ENCODE measurements at regions not wholly inside any gene's neighbourhood (a gene's known extent, or its start where the extent isn't known, plus 50 kb on each side); places are given as distances from the start of the nearest gene placed in this dataset.
"Not testable (repeated sequence)": the region's sequence is repeated elsewhere in the genome, so short reads cannot be mapped to it uniquely, and the experiment has no call there.

DNA sequence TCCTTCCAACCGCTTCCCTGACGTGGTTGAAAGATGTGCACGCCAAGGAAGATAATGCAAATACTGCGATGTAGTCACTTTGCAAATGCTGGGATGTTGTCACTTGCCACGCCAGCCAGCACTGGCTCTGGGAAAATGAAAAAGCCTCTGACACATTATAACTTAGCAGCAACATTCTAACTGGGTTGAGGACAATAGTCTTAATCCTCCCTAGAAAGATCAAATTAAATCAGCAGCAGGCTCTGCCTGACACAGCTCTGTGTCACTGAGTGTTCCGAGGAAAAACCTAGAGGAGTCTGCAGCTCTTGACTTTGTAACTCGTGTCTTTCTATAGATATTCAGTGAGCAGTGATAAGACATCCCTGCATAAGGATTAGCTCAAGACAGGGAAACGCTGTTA, 380.1 kb upstream of the FRG1 start:
- DNase-seq: not testable (repeated sequence)

DNA sequence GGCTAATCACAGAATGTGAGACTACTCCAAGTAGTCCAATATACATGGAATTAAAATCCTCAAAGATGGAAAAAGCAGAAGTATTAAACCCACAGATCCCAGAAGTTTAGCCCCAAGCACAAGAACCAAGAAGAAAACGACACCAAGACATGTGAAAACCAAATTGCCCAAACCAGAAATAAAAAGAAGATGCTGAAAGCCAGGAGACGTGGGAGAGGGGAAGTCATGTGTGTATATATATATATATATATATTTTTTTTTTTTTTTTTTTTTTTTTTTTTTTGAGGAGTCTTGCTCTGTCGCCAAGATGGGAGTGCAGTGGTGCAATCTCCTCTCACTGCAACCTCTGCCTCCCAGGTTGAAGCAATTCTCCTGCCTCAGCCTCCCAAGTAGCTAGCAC, 376.9 kb upstream of the FRG1 start:
- DNase-seq: not testable (repeated sequence)

DNA sequence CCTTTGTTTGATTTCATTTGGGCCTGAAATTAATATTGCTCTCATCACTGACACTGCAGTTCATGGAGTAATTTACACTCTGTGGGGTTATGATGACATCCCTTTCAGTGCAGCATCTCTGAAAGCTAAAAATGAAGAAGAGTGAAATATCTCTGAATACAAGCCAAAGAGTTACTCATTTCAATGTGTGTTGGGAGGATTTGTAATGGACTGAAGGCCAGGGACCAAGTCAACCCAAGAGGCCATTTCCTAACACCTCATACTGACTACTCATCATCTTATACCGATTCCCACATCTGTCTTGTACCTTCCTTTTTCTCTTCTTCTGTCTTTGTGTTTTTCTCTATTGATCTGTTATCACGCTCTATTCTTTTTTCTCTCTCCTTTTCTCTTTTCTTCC, 374.4 kb upstream of the FRG1 start:
- not testable (repeated sequence) for DNase-seq

DNA sequence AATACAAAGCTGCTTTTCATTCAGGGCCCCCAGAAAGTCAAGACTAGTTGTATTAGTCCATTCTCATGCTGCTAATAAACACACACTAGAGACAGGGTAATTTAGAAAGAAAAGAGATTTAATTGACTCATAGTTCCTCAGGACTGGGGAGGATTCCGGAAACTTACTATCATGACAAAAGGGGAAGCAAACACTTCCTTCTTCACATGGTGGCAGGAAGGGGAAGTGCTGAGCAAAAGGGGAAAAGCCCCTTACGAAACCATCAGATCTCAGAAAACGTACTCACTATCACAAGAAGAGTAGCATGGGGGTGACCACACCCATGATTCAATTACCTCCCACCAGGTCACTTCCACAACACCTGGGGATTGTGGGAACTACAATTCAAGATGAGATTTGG, 373.8 kb upstream of the FRG1 start:
- not testable (repeated sequence) for DNase-seq

DNA sequence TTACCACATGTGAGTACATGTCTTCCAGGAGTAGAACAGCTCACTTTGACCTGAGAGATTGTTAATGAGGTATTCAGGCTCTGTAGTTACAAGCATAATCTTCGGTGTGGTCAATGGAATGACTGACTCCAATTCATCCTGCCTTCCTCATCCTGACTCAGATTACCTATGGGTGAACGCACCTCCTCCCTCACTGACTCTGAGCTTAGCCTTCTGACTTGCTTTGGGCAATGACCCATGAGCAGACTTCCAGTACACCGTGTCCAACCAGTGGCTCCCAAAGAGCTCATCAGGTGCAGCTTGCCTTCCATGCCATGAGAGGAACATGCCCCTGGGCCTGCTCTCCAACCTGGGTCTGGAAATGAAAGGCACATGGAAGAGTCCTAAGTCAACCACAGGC, 361.0 kb upstream of the FRG1 start:
- DNase-seq: not testable (repeated sequence)

DNA sequence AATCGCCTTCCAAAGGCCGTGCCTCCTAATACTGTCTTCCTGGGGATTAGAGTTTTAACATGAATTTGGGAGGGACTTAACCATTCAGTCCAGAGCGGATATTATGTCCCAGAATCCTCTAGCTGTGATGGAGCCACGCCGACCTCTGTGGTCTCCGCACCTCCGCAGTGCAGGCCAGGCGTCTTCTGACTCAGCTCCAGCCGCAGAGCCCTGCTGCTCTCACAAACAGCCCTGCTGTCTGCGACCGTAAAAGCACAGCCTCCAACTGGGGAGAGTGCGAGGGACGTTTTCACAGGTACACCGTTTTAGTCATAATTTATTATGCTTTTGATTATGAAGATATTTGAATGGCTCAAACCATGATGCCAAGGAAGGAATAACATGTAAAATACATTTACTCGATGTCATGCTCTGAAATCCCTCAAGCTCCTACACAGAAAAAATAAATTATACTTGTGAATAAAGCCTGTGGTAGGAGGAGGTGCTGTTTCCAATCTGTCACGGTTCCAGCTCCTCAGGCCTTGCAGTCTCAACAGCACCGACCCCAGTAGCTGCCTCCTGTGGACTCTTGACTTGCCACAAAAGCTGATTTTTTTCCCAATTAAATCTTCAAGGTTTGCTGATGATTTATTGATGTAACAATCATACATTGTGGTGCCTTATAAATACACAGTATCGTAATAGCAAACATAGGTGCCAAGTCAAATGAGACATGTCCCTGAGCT, 353.6 kb upstream of the FRG1 start:
- DNase-seq: not testable (repeated sequence)

DNA sequence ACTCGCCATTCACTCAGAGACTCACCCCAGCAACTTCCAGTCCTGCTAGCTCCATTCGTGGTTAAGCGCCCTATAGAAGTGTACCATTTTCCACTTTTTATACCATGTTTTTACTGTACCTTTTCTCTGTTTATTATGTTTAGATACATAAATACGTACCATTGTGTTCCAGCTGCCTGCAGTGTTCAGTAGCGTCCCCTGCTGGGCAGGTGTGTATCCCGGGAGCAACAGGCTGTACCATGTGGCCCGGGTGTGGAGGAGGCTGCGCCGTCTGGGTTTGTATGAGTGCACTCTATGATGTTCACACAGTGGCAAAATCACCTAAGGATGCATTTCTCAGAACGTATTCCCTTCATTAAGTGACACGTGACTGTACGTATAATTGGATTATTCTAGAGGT, 351.5 kb upstream of the FRG1 start:
- DNase-seq: not testable (repeated sequence)

DNA sequence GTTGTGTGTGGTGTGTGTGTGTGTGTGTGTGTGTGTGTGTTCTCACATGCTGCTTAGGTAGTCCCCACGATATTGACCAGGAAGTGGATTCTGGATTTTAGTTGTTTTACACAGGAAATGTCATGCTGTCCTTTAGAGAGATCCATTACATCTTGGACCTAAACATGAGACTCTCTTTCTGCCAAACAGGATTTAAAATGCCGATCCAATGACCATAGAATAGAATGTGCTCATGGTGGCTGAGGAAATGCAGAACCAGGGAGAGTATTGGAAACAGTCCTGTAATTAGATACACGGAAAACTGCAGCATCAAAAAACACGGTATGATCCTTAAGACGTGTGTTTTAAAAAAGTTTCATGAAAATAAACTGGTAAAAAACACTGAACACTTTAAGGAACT, 347.8 kb upstream of the FRG1 start:
- DNase-seq: no peak

DNA sequence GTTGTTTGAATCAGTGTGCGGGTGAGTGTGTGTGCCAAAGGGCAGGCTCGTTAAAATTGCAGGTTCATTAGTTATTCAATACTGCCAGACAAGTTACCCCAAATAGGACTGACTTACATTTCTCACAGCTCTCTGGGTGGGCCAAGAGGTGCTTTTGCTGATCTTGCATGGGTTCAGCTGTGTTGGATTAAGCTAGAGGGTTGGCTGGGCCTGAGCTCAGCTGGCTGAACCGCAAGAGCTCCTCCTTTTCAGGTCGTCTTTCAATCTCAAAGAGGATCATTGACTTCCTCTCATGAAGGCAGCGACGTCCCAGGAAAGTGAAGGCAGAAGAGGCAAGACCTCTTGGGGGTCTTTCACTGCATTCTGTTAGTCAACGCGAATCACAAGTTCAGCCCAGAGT, 343.3 kb upstream of the FRG1 start:
- no peak for DNase-seq

DNA sequence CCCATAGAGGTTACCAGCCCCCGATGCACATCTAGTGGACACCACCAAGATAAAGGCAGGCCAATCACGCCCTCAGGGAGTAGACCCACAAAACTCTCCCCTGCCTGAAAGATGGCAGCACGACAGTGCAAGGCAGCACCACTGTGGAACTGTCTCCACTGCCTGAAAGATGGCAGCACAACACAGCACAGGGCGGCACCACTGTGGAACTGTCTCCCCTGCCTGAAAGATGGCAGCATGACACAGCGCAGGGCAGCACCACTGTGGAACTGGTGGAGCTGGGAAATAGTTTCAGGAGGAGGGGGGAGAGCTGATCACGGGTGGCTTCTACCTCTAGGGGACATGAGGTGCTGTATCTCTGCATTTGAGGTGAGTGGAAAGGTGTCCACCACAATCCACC, 340.4 kb upstream of the FRG1 start:
- no peak for DNase-seq

DNA sequence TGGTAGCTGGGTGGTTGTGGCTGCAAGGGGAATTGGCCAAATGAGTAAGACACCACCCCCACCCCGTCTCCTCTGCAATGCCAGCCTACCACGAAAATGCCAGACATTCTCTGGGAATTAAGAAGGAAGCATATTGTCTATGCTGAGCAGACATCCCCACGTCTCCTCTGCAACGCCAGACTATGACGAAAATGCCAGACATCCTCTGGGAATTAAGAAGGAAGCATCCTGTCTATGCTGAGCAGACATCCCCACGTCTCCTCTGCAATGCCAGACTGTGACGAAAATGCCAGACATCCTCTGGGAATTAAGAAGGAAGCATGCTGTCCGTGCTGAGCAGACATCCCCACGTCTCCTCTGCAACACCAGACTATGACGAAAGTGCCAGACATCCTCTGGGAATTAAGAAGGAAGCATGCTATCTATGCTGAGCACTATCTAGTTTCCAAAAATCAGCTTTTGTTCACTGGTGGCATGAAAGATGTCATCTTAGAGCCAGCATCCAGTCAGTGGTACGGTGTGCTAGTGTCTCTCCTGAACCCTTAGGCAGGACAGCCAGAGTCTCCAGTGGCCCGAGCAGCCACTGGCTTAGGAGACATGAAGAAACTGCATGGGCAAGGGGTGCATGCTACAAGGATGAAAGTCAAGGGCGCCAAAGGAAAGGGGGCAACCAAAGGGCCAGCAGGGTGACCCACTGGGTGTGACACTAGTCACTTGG, 339.8 kb upstream of the FRG1 start:
- DNase-seq: no peak

DNA sequence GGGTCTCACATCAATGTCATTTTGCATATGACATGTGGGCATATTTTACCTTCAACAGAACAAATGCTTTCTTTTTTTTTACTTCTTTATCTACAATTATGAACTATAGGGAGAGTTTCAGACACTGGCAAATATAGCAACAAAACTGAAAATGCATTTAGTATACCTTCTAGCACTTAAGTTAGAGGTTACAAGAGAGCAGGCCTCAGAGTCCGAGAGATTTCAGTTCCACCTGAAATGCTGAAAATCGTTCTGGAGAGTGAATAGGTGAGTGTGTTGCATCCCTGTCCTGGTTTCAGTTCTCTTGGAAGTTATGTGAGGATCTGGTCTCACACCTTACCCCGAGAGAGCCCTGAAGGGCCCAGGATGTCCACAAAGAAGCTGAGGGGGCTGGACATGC, 337.8 kb upstream of the FRG1 start:
- not testable (repeated sequence) for DNase-seq

DNA sequence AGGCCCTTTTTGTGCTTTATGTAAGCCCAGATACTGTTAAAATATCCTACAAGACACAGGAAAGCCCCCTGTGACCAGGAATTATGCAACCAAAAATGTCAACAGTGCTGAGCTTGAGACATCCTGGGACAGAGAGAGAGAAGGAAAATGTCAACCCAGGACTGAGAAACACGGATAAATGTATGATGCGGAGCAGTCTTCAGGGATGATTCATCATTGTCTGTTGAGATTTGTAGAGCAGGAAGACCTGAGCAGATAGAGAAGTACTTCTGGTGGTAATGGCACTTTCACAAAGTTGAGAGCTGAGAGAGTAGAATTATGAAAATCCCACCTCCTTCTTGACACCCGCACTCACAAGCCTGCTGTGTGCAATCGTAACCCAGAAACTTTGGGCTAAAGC, 330.1 kb upstream of the FRG1 start:
- DNase-seq: not testable (repeated sequence)

DNA sequence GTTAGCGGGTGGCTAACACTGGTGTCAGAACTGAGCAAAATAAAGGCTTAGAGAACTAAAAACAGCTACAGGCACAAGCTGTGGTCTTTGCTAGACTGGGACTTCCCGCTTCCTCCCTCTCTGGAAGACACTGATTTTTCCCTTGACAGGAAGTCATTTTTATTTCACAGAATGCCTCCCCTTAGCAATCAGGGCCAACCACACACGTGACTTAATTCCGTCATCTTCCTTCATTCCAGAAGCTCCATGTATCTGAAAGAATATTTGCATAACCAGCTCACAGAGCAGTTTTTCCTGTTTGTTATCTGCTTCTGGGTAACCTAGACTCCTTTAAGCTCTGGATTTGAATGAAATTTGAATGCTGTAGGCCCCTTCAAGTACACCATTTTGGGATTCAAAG, 327.5 kb upstream of the FRG1 start:
- peak; percentile 45 for DNase-seq

DNA sequence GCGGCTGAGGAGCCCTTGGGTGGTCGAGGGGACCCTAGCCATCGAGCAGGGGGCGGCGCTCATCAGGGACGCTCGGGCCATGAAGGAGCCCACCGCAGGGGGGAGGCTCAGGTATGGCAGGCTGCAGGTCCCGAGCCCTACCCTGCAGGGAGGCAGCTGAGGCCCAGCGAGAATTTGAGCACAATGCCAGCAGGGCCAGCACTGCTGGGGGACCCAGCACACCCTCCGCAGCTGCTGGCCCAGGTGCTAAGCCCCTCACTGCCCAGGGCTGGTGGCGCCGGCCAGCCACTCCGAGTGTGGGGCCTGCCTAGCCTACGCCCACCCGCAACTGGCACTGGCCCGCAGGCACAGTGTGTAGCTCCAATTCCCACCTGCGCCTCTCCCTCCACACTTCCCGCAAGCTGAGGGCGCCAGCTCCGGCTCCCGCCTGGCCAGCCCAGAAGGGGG, 325.4 kb upstream of the FRG1 start:
- no peak for DNase-seq

DNA sequence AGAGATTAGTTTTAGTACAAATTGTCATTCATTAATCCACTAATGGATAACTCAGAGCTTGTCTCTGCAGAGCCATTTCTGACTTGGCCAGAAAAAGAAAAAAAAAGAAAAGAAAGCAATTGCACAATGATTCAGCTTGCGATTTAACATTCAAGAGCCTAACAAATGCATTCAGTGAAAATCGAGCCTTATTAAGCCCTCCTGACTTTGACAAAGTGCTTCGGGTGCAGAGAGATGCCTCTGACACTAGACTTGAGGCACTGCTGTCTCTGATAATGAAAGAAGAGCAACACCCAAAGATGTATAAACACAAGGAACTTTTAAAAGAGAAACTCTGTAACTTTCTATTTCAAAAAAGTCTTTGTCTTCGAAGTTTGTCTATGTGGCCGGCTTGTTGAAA, 322.9 kb upstream of the FRG1 start:
- not testable (repeated sequence) for DNase-seq

DNA sequence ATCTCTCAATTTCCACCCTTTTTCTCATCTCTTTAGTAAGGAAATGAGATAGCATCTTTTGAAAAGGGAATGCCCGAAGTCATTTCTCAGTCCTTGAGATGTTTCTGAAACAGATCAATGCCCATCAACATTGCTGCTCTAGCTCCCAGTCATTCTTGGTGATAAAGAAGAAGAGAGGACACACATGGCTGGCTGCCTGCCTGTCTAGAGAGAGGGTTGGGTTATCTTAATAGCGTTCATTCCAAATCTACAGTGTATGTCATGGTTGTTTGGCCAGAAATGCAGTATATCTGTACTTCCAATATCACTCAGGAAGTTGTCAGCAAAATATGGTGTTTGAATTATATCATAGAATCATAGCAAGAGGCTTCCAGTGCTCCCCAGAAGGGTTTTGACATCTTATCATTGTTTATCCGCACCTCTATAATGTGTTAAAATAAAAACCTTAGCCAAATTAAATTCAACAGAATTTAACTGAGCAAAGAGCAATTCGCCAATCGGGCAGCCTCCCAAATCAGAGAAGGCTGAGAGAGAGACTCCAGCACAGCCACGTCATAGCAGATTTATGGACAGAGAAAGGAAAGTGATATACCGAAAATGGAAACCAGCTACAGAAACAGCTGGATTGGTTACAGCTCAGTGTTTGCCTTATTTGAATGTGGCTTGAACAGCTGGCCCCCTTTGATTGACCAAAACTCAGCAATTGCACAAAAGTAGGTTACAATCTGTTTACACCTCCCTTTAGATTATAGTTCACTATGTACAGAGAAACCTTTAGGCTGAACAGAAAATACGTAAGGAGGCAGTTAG, 321.0 kb upstream of the FRG1 start:
- not testable (repeated sequence) for DNase-seq

DNA sequence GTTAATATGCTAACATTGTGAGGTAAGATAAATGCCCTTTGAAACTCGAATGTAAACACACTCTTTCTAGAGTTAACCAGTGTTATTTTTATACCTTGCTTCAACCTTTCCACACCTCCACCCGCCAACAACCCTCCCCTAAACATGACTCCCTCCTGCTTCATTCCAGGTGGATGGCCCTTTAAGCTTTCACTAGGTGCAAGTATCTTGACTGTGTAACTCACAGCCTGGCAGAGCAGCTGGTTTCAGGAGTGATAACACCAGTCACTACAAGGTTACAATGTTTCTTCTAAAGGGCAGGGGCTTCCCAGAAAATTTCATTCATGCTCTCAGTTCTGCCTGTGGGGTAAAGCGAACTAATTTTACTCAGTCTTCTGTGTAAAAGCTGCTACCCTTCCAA, 318.1 kb upstream of the FRG1 start:
- not testable (repeated sequence) for DNase-seq

DNA sequence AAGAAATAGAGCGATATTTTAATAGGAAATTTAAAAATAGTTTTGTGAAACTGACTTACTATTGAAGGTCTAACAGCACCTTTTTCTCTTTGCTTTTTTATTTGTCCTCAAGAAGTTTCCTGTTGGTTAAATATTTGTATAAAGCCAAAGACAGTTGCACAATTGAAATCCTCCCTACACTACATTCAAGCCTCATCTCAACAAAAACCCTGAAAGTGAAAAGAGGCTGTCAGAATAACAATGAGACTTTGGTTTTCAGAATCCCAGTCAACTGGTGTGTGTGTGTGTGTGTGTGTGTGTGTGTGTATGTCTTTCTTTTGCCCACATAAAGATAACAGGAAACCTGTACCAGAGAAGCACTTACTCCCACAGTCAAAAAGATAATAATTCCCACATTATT, 313.6 kb upstream of the FRG1 start:
- DNase-seq: not testable (repeated sequence)

DNA sequence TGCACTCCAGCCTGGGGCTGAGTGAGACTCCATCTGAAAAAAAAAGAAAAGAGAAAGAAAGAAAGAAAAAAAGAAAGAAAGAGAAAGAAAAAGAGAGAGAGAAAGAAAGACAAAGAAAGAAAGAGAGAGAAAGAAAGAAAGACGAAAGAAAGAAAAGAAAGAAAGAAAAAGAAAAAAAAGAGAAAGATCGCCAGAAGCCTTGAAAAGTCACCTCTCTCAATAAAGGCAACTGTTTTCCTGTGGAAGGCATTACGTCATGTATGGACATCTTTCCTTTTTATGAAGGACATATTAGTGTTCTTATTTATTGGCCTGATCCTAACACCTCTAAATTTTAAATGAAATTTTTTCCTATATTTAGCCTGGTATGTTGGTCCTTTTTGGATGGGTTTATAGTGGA, 310.9 kb upstream of the FRG1 start:
- DNase-seq: not testable (repeated sequence)

DNA sequence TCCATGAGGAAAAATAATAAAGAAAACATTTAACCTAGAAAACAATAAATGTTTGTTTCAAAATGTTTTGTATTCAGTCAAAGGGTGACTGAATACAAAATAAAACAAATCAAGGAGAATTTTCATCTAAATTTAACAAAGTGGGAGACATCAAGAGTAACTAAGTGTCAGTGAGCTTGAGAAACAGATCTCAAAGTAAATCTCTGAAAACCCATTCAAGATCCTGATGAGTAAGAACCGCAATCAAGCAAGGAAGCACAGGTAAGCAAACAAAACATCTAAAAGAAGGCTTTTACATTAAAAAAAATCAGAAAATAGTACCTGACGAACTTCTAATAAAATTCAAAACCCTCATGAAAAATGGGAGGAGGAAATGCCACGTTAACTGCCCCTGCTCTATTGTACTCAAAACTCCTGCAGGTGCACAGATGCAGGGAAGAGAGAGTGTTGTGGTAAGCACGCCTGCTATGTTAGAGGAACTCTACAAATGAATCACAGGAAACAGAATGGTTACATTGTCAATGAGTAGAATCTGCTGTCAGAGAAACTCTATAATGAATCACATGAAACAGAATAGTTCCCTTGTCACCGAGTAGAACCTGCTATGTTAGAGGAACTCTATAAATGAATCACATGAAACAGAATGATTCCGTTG, 309.6 kb upstream of the FRG1 start:
- DNase-seq: not testable (repeated sequence)

DNA sequence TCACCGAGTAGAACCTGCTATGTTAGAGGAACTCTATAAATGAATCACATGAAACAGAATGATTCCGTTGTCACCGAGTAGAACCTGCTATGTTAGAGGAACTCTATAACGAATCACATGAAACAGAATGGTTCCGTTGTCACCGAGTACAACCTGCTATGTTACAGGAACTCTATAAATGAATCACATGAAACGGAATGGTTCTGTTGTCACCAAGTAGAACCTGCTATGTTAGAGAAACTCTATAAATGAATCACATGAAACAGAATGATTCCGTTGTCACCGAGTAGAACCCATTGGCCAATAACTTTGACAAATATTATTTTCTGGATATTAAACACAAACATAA, 309.1 kb upstream of the FRG1 start:
- not testable (repeated sequence) for DNase-seq

DNA sequence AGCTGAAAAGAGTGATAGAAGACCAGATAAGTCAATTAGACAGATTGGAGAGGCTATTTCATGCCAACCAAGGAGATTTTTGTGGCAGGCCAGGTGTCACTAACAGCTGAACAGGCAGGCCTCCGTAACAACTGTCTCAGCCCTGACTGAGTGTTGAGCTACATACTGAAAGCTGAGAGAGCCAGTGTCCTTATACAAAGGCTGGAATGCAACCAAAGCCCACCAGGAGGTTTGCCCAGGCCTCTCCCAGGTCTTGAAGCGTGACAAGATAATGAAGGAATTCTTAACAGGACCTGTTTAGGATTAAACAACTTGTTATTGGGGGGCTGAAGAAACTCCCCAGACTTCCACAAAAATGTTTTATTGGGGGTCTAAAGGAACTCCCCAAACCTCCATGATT, 290.2 kb upstream of the FRG1 start:
- not testable (repeated sequence) for DNase-seq
